Activated CD8-positive, alpha-beta memory T cell treated with anti-CD3 and anti-CD28 coated beads for 48 hours (primary cell): ENCODE measurements at regions not wholly inside any gene's neighbourhood (a gene's known extent, or its start where the extent isn't known, plus 50 kb on each side); places are given as distances from the start of the nearest gene placed in this dataset.

Experiments
- DNase-seq, 3 experiments: peaks; one replicate each; pipeline ENCODE4 v3.0.0-alpha.2; 2020; ENCODE audit warnings: low read depth in 2 of 3, low spot score in 2 of 3

DNA sequence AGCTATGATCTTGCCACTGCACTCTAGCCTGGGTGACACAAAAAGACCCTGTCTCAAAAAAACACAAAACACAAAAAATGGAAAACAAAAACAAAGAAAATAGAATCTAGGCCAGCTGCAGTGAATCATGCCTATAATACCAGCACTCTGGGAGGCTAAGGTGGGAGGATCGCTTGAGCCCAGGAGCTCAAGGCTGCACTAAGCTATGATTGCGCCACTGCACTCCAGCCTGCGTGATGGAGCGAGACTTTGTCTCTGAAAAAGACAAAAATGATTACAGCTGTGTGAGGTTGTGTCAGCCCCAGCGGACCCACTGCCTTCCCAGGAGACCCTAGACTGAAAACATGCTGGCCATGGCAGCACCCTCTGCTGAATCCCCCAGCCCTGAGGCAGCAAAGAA is 80.2 kb upstream of the ZBTB40 start:
- DNase-seq: no peak

DNA sequence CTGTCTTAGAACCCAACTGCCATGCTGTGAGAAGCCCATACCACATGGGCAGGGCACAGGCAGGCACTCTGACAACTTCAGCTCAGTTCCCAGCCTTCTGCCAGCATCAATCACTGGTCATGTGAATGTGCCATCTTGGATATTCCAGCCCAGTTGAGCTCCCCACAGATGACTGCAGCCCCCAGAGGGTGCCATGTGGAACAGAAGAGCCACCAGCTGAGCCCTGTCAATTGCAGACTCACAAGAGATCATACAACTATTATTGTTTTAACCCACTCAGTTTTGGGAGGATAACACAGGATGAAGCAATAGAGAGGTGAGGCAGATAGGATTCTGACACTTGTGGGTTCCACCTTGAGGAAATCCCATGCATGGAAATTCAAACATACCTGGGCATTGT is 78.4 kb upstream of the ZBTB40 start:
- DNase-seq: no peak

DNA sequence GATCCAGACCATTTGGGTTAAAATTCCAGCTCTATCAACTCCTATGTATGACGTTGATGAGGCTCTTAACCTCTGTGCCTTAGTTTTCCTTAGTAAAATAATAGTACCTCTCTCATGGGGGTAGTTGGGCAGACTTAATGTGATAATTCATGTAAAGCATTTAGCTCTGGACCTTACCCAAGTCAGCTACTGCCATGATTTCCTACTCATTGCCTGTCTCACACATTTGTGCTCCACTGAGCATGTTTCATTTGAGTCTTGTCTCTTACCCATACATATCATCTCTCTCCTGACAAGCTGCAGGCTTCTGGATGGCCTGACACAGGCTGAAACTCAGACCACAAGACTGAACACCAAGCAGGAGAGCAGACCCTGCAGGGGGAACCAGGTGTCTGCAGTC is 77.7 kb upstream of the ZBTB40 start:
- no peak for DNase-seq

DNA sequence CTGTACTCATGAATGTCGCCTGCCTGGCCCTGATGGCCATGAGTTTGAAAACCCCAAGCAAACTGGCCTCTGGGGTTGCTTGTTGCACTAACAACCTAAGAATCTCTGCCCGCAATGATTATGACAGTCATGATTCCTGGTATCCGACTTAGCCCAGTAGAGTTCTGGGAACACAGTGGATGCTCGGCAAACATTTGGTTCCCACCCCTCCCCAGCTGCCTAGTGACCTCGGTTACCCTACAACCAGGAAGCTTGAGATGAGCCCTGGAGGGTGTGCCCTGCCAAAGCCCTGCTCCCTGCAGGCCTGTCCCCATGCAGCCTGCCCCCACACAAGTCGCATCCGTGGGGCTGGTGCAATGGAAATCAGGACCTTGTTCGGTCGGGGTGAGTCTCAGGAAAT is 76.0 kb upstream of the ZBTB40 start:
- DNase-seq: no peak

DNA sequence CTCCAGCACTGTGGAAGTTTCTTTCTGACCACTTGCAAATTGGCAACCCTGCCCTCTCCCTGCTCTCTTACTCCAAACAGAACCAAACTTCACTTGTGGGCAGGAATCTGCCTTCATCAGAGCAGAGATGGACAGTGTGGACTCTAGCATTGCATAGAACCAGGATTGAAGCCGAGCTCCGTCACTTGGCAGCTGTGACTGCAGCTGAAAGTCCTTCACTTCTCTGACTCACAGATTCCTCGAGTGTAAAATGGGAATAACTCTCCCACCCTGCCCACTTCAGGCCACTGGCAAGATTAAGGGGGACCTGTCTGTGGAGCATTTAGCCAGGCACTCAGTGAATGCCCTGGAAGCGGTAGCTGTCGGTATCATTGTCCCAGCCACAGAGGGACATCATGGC is 75.7 kb upstream of the ZBTB40 start:
- no peak for DNase-seq

DNA sequence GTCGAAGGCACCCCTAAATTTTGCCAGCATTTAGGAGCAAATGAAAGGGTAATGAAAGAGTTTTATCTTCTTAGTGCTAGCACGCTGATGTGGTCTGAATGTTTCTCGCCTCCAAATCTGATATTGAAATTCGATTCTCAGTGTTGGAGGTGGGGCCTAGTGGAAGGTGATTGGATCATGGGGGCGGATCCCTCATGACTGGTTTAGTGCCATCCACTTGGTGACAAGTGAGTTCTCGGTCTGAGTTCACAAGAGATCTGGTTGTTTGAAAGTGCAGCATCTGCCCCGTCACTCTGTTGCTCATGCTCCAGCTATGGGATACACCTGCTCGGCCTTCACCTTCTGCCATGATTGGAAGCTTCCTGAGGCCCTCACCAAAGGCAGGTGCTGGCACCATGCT is 75.1 kb upstream of the ZBTB40 start:
- DNase-seq: no peak

DNA sequence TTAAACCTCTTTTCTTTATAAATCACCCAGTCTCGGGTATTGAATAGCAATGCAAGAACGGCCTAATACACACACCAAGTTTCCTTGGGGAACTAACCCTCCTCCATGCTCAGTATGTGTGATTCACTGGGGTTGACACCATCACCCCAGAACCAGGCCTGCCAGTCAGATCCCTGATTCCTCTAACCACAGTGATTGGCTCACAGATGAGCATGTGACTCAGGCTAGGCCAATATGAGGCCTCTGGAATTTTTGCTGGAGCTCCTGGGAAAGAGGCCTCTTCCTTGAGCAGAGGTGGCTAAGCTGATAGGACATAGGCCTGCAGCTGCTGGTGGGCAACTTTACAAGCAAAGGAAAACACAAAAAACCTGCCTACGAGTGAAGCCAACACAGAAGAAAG is 74.7 kb upstream of the ZBTB40 start:
- no peak for DNase-seq

DNA sequence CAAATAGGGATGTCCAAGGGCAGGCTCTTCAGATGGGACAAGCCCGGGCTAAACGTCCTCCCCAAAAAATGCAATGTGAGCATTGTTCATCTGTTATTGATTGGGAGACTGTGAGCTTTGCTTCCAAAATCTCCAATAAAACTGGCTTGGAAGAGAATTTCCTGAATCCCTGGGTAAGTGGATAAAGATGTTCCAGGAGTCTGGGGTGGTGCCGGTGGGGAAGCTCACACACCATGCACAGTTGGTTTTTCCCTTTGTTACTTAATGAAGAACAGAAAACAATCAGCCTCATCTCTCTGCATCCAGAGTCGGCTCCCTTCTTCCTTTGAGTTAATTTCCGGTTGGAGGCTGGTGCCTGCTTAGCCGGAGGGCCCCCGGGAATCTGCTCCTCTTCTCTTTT is 72.1 kb upstream of the ZBTB40 start:
- no peak for DNase-seq

DNA sequence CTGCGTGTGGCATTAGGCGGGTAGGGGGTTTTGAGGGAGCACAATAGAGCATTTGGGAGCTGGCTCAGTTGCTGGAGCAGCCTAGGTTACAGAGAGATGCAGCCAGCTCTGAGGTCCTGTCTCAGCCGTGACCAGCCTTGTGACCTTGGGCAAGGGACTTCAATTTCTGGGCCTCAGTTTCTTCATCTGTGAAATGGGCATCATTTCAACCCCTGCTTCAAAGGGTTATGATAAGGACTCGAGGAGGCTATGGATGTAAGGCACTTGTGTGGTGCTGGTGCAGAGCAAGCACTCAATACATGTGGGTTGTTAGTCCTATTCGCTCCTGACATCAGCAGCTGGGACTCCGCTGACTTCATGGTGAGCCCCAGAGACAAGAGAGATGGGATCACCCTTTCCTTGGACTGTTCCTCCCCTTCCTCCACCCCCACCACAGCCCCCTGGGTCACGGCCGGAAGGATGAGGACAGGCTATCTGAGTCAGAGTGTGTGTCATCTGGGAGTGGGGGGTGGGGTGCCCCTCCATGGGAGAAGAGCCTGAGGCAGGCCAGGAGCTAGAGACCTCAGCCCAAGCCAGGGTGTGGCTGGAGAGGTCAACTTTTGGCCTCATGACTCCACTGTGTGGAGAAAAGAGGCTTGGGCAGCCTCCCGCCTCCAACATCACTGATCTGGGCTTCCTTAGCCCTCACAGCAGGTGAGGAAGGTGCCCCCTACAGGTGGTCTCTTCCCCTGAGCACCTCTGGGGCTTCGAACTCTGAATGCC is 71.4 kb upstream of the ZBTB40 start:
- DNase-seq: no peak

DNA sequence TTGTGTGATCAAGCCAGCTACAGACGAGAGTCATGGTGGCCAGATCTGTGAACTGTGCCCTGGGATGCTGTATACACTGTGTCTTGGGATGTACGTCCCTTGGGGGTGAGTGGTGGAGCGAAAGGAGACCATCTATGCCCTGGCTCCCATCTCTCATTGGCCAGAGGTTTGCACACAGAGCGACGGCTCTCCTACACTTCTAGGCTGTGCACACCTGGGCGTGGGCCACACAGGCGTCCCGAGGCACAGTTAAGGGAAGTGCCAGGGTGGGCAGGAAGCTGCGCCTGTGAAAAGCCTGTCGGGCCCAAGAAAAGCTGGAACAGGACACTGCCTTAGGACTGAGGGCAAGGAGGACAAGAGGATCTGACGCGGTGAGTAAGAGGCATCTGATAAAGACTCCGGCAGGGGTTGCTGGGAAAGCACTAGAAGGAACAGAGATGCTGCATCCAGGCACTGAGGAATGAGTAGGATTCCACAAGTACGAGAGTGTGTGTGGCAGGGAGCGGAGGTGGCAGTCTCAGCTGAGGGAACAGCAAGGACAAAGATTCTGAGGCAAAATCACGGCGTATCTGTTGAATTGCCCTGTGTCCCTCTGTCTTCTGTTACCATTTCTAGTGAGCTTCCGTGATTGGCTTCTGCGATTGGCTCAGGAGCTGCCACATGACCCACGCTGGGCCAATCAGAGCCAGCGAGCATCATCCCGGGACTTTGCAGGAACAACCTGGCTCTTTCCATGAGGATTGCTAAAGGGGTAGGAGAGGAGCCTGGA is 67.9 kb upstream of the ZBTB40 start:
- no peak for DNase-seq

DNA sequence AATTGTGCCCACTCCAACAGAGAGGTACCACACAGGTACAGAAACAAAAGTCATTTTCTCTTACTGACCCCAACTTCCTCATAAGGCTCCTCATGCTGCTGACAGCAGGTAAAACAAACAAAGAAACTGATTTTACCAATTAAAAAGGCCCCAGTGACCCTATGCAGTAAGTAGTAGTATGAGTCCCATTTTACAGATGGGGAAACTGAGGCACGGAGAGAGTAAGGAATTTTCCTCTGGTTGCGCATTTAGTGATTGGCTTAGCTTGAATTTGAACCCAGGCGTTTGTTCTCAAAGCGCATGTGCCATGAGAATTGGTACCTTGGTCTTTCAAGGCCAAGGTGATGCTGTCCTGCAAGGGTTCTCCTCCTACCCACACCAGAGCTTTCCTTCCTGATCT is 66.1 kb upstream of the ZBTB40 start:
- no peak for DNase-seq

DNA sequence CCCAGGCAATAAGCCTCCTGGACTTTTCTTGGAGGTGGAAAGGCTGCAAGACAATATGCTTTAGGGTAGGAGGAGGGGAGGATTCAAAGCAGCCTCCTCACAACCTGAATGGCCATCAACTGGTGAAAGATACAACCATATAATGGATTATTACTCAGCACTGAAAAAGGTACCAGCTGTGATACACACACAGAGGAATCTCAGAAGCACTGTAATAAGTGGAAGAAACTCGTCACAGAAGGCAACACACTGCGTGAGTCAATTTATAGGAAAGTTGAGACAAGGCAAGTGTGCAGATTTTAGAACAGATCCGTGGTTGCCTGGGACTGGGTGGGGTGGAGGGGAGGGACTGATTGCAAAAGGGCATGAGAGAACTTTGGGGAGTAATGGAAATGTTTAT is 64.9 kb upstream of the ZBTB40 start:
- no peak for DNase-seq

DNA sequence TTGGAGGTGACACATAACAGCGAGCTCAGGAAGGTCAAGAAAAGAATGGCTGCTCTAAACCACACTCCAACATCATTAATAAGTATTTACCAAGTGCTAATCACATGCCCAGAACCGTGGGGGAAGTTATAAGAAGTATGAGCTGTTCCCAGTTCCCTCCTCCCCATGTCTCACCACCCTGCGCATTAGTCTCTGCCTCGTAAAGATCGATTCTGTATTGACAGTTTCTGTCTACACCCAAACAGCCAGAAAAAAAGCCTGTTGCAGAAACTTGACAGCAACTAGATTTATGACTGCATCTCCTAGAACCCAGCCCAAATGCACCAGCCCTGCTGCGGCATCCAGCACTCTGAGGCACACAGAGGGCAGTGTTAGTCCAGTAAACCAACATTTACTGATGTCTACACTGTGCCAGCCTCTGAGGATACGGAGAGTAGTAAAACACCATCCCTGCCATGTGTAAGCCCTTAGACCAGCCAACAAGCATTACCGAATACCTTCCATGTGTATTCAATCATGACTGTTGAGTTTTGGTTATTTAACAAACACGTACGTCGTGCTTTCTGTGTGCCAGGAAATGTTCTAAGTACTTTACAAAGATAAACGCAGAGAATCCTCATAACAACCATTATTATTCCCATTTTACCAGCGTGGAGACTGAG is 63.6 kb upstream of the ZBTB40 start:
- no peak for DNase-seq

DNA sequence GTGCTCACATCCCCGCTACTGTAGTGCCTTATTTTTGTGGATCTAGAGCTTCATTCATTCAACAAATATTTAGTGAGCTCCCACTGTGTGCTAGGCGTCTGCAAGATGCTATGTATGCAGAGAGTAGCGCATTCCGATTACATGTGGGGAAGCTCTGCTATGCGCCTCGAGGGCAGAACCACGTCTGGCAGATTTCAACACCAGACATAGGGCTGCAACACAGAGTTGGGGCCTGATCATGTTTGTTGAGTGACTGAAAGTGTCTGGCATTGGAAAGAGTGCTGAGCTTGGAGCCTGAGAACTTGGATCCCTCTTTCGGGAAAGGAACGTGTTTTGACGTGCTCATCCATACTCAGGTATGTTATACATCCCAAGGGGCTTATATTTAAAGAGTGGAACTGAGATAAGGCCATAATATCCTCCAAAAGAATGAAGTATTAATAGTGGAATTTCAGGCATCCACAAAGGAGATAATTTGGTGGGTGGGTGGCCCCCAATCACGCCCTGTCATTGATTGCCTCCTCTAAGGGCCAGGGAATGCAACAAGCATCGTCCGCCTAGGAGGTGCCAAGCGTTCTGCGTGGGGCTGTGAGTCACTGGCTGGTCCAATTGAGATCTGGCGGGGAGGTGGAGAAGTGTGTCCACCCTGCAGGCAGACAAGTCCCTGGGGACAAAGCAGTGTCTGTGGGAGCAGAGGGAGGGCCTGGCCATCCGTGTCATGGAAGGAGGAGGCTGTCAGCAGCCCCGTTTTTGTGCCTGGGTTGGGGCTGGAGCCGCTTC is 62.8 kb upstream of the ZBTB40 start:
- no peak for DNase-seq

DNA sequence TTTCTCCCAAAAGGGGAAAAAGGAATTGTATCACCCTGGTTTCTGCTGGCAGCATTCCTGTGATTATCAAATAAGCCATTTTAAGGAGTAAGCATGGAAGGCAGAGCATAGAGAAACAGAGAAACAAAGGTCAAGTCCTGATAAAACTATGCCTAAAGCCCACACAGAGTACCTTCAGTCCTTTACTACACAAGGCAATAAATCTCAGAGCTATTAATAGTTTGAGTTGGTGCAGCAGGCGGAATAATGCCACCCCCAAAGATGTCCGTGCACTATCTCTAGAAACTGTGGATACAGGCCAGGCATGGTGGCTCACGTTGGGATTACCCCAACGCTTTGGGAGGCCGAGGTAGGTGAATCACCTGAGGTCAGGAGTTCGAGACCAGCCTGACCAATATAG is 58.1 kb upstream of the ZBTB40 start:
- no peak for DNase-seq

DNA sequence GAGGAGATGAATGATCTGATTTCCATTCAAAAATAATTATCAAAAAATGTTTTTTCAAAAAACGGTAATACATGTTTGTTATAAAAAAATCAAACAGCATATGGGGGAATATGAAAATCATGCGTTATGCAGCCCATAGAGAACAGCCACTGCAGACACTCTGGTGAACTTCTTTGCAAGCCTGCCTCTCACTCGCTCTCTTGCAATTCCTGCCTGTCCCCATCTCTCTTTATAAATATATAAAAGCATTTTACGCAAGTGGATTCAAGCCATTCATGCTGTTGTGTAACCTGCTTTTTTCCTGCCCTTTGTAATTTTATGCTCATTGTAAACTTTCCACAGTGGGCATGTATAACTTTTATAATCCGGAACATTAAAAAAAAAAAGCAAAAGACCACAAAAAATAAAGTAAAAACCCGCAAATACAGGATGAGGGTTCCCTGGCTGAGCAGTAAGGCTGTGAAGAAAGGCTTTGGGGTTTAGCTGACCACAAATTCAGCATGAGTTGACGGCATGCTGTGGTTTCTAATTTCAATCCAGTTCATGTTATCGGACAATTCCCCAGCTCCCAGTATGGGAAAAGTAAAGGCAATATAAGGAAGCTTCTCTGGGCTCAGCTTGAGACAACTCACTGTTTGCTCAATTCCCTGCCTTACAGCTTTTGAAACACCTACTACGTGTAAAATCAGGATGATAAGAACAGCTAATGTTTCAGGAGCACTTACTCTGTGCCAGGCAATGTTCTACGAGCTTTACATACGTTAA is 52.8 kb upstream of the ZBTB40 start:
- DNase-seq: no peak

DNA sequence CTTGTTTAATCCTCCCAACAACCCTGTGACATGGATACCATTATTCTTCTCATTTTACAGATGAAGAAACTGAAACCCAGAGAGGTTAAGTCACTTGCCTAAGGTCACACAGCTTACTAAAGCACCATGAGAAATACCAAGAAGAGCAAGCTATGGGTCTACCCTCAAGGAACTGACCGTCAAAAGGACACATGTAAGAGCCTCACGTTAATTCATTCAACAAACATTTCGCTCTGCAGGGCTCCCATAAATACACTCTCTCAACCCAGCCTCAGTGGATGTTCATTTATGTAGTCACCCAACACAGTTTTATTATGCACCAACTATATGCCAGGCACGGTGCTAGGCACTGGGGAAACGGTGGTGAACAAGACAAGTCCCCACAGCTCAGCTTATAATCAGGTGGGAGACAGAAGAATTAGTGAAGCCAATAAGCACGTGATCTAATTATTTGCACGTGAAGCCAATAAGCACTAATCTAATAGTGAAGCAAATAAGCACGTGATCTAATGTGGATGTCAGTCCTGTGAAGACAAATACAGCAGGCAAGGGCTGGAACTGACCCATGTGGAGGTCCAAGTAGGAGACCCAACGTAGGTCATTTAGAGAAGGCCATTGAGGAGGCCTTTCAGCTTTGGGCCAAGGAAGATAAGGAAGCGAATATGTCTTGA is 52.1 kb upstream of the ZBTB40 start:
- no peak for DNase-seq
